Inflammatory macrophage treated with lipopolysaccharide for 1 hour (primary cell): ENCODE measurements at regions not wholly inside any gene's neighbourhood (a gene's known extent, or its start where the extent isn't known, plus 50 kb on each side); places are given as distances from the start of the nearest gene placed in this dataset.

Source experiments
- DNase-seq, 2 donors: peaks; one replicate each; pipeline ENCODE4 v3.0.0-alpha.2; 2020 to 2022

GRCh38 chr4:96593422-96593821, 753.5 kb downstream of the PDHA2 start:
- DNase-seq = no peak

- DNase-seq = no peak
Measured at GRCh38 chr4:96598465-96598864, 758.6 kb downstream of the PDHA2 start.

- no peak for DNase-seq
Measured at GRCh38 chr4:96599752-96600151, 759.9 kb downstream of the PDHA2 start.

GRCh38 chr4:96602661-96603060, 762.8 kb downstream of the PDHA2 start:
- DNase-seq = no peak

- no peak for DNase-seq
Measured at GRCh38 chr4:96603641-96604040, 763.7 kb downstream of the PDHA2 start.

GRCh38 chr4:96606451-96606850, 766.6 kb downstream of the PDHA2 start:
- no peak for DNase-seq

- no peak for DNase-seq
Measured at GRCh38 chr4:96626023-96626422, 786.1 kb downstream of the PDHA2 start.

- no peak for DNase-seq
Measured at GRCh38 chr4:96630839-96631238, 790.9 kb downstream of the PDHA2 start.

- no peak for DNase-seq
Measured at GRCh38 chr4:96637971-96638412, 798.1 kb downstream of the PDHA2 start.

GRCh38 chr4:96639932-96640331, 800.0 kb downstream of the PDHA2 start:
- DNase-seq = no peak

- DNase-seq = no peak
Measured at GRCh38 chr4:96642490-96642889, 802.6 kb downstream of the PDHA2 start.

- DNase-seq = no peak
Measured at GRCh38 chr4:96646146-96646545, 806.3 kb downstream of the PDHA2 start.

GRCh38 chr4:96649536-96649935, 809.6 kb downstream of the PDHA2 start:
- DNase-seq = peak in 1 of 2 donors; percentile 10

- no peak for DNase-seq
Measured at GRCh38 chr4:96652158-96652557, 812.3 kb downstream of the PDHA2 start.

- DNase-seq = no peak
Measured at GRCh38 chr4:96652821-96653220, 812.9 kb downstream of the PDHA2 start.

GRCh38 chr4:96654045-96654444, 814.2 kb downstream of the PDHA2 start:
- DNase-seq = no peak

- DNase-seq = no peak
Measured at GRCh38 chr4:96670381-96670780, 830.5 kb downstream of the PDHA2 start.

- DNase-seq = no peak
Measured at GRCh38 chr4:96675416-96675815, 835.5 kb downstream of the PDHA2 start.

GRCh38 chr4:96675896-96676295, 836.0 kb downstream of the PDHA2 start:
- no peak for DNase-seq

- no peak for DNase-seq
Measured at GRCh38 chr4:96676754-96677435, 837.0 kb downstream of the PDHA2 start.

GRCh38 chr4:96677499-96677898, 837.6 kb downstream of the PDHA2 start:
- no peak for DNase-seq

- DNase-seq = no peak
Measured at GRCh38 chr4:96681218-96681617, 841.3 kb downstream of the PDHA2 start.

GRCh38 chr4:96685691-96686090, 845.8 kb downstream of the PDHA2 start:
- DNase-seq = no peak

GRCh38 chr4:96691521-96691920, 851.6 kb downstream of the PDHA2 start:
- no peak for DNase-seq

GRCh38 chr4:96698831-96699230, 858.9 kb downstream of the PDHA2 start:
- no peak for DNase-seq
